ENCODE measurements at regions not wholly inside any gene's neighbourhood (a gene's known extent, or its start where the extent isn't known, plus 50 kb on each side); places are given as distances from the start of the nearest gene placed in this dataset.

GRCh38 chr3:24586920-24587319, 92.3 kb upstream of the THRB start:
- no peaks in the 10 kb centered on the region for H3K9me1 ChIP-seq (ENCODE audit: insufficient read depth, low read length)
- no peaks in the 10 kb centered on the region; the same call in 1 of the 2 replicates for H3K27me3 ChIP-seq (ENCODE audit: control insufficient read depth, insufficient read depth, low read length)
- no peak overlapping the region for H2BK20ac ChIP-seq (ENCODE audit: low read depth, low read length)
- no peak overlapping the region for H3K23ac ChIP-seq (ENCODE audit: low read depth, low read length)
- ATAC-seq (ENCODE audit: low read depth), result no peak
- H2BK120ac ChIP-seq (ENCODE audit: low read depth, low read length), result no peak overlapping the region
- no peak overlapping the region for H2AK5ac ChIP-seq (ENCODE audit: low read depth, low read length)
- dilution Hi-C loops (cut with HindIII; ENCODE audit: low sequenced_read_pairs, unreplicated experiment), result no loop called here
- H3K4ac ChIP-seq (ENCODE audit: low read depth, low read length), result no peak overlapping the region
- no peak for DNase-seq
- no peaks in the 10 kb centered on the region for H3K4me1 ChIP-seq (ENCODE audit: control insufficient read depth, insufficient read depth, low read length)
- WGBS, 2 experiments (ENCODE audit: extremely low coverage in 2 of 2, insufficient read length in 1 of 2), result no CpG with 5 or more reads among the region's 4 CpGs
- CTCF ChIA-PET, result no interaction called here
- H4K5ac ChIP-seq (ENCODE audit: low read depth, low read length), result no peak overlapping the region
- TF ChIP-seq POLR2A (IDR thresholded peaks at IDR 0.05; ENCODE audit: low read depth, low read length) (no peak), NFE2L2 (IDR thresholded peaks at IDR 0.05; ENCODE audit: low read depth, low read length) (no peak), BHLHE40 (IDR thresholded peaks at IDR 0.05; ENCODE audit: low read depth, low read length) (no peak), MXI1 (IDR thresholded peaks at IDR 0.05; ENCODE audit: borderline replicate concordance, low read depth, low read length) (no peak), MAFK (IDR thresholded peaks at IDR 0.05; ENCODE audit: low read depth, low read length) (no peak), CHD1 (IDR thresholded peaks at IDR 0.05; ENCODE audit: low read depth, low read length) (no peak)
- intact Hi-C loops (cut with micrococcal nuclease), result no loop called here
- no peak overlapping the region for H3K14ac ChIP-seq (replicated peaks; ENCODE audit: low read depth, low read length)
- no peak overlapping the region for H3K27ac ChIP-seq (ENCODE audit: insufficient read depth, low read length)
- H2AFZ ChIP-seq (replicated peaks; ENCODE audit: low read length, poor library complexity), result no peak overlapping the region
- no peaks in the 10 kb centered on the region for H4K20me1 ChIP-seq (ENCODE audit: insufficient read depth, low read length)
- no peaks in the 10 kb centered on the region for H3K79me1 ChIP-seq (ENCODE audit: low read depth in 1 of 2, low read length in 2 of 2)
- no peak overlapping the region for H3K18ac ChIP-seq (ENCODE audit: low read depth, low read length)
- no peak overlapping the region for H2BK5ac ChIP-seq (ENCODE audit: low read depth, low read length, poor library complexity, severe bottlenecking)
- BruUV-seq (replicated peaks), result no TSS peak
- no peak overlapping the region for H4K91ac ChIP-seq (ENCODE audit: insufficient read depth, low read depth, low read length)
- H3K4me2 ChIP-seq (ENCODE audit: low read depth, low read length), result no peak overlapping the region
- H2BK15ac ChIP-seq (ENCODE audit: low read depth, low read length), result no peak overlapping the region
- in situ Hi-C loops (cut with MboI; ENCODE audit: low sequenced_read_pairs), result no loop called here
- no peak overlapping the region for H3K9ac ChIP-seq (ENCODE audit: low read depth, low read length)
- no peaks in the 10 kb centered on the region for H3K9me3 ChIP-seq (ENCODE audit: control insufficient read depth, insufficient read depth, low read length)
- POLR2A ChIA-PET (ENCODE audit: unreplicated experiment), result no interaction called here
- no peak overlapping the region for H4K8ac ChIP-seq (ENCODE audit: low read depth in 2 of 2, low read length in 2 of 2)
- no peak overlapping the region for H2AK9ac ChIP-seq (replicated peaks; ENCODE audit: low read depth, low read length, poor library complexity)
- no peaks in the 10 kb centered on the region for H3K36me3 ChIP-seq (ENCODE audit: control insufficient read depth, insufficient read depth, low read length)
- no peak overlapping the region for H3K4me3 ChIP-seq (ENCODE audit: insufficient read depth, low read depth, low read length)
- H3K56ac ChIP-seq (ENCODE audit: extremely low read depth, insufficient read depth, low read length), result no peak overlapping the region
